ENCODE measurements at regions not wholly inside any gene's neighbourhood (a gene's known extent, or its start where the extent isn't known, plus 50 kb on each side); places are given as distances from the start of the nearest gene placed in this dataset.

GRCh38 chr14:71286126-71286525 lies 378.9 kb downstream of the PCNX1 start:
- no peak overlapping the region for H3K27ac ChIP-seq
- no peak for TF ChIP-seq CTCF (IDR thresholded peaks at IDR 0.05)
- no peak for DNase-seq (ENCODE audit: low spot score)
- no peak overlapping the region for H3K4me3 ChIP-seq

- TF ChIP-seq CTCF (IDR thresholded peaks at IDR 0.05) = no peak
- no peak for DNase-seq (ENCODE audit: low spot score)
- no peak overlapping the region for H3K27ac ChIP-seq
- H3K4me3 ChIP-seq = no peak overlapping the region
These were observed 380.3 kb downstream of the PCNX1 start for GRCh38 chr14:71287567-71287966.

- Histone ChIP-seq H3K4me3 (no peak overlapping the region), H3K27ac (no peak overlapping the region)
- DNase-seq (ENCODE audit: low spot score) = no peak
- no peak for TF ChIP-seq CTCF (IDR thresholded peaks at IDR 0.05)
These were observed 382.3 kb downstream of the PCNX1 start for GRCh38 chr14:71289536-71289935.

- no peak overlapping the region for H3K27ac ChIP-seq
- H3K4me3 ChIP-seq = no peak overlapping the region
- no peak for DNase-seq (ENCODE audit: low spot score)
- no peak for TF ChIP-seq CTCF (IDR thresholded peaks at IDR 0.05)
These were observed 383.0 kb downstream of the PCNX1 start for GRCh38 chr14:71290301-71290700.

- DNase-seq (ENCODE audit: low spot score) = no peak
- Histone ChIP-seq H3K4me3 (no peak overlapping the region), H3K27ac (no peak overlapping the region)
- TF ChIP-seq CTCF (IDR thresholded peaks at IDR 0.05) = no peak
These were observed 383.8 kb downstream of the PCNX1 start for GRCh38 chr14:71290960-71291466.

GRCh38 chr14:71296184-71296583 lies 388.9 kb downstream of the PCNX1 start:
- TF ChIP-seq CTCF (IDR thresholded peaks at IDR 0.05) = no peak
- DNase-seq (ENCODE audit: low spot score) = no peak
- Histone ChIP-seq H3K27ac (no peak overlapping the region), H3K4me3 (no peak overlapping the region)

- no peak for TF ChIP-seq CTCF (IDR thresholded peaks at IDR 0.05)
- H3K27ac ChIP-seq = no peak overlapping the region
- no peak for DNase-seq (ENCODE audit: low spot score)
- H3K4me3 ChIP-seq = no peak overlapping the region
These were observed 393.5 kb downstream of the PCNX1 start for GRCh38 chr14:71300566-71301330.
